Middle frontal gyrus (tissue), 1 donor: ENCODE measurements at regions not wholly inside any gene's neighbourhood (a gene's known extent, or its start where the extent isn't known, plus 50 kb on each side); places are given as distances from the start of the nearest gene placed in this dataset.

Experiments
- DNase-seq: peaks from one replicate; pipeline ENCODE4 v3.0.0-alpha.2; 2015; ENCODE audit warnings: low spot score; ENCODE audit errors: extremely low spot score

GRCh38 chr14:101226603-101227425, 323.3 kb upstream of the RTL1 start:
- no peak for DNase-seq

- no peak for DNase-seq
Observed at GRCh38 chr14:101227611-101228594, 324.4 kb upstream of the RTL1 start.

GRCh38 chr14:101228949-101229541, 325.5 kb upstream of the RTL1 start:
- DNase-seq, result no peak

- no peak for DNase-seq
Observed at GRCh38 chr14:101229666-101230065, 326.1 kb upstream of the RTL1 start.

GRCh38 chr14:101230161-101230850, 326.8 kb upstream of the RTL1 start:
- DNase-seq, result no peak

- DNase-seq, result no peak
Observed at GRCh38 chr14:101230851-101231550, 327.5 kb upstream of the RTL1 start.

- no peak for DNase-seq
Observed at GRCh38 chr14:101231828-101232227, 328.3 kb upstream of the RTL1 start.

GRCh38 chr14:101232340-101233020, 328.8 kb upstream of the DIO3 start:
- no peak for DNase-seq

- DNase-seq, result no peak
Observed at GRCh38 chr14:101233021-101233366, 328.3 kb upstream of the DIO3 start.

- no peak for DNase-seq
Observed at GRCh38 chr14:101233391-101233790, 327.9 kb upstream of the DIO3 start.

GRCh38 chr14:101233808-101234207, 327.5 kb upstream of the DIO3 start:
- DNase-seq, result no peak

GRCh38 chr14:101234244-101234937, 326.9 kb upstream of the DIO3 start:
- DNase-seq, result no peak

GRCh38 chr14:101234999-101235334, 326.3 kb upstream of the DIO3 start:
- DNase-seq, result no peak

- peak; percentile 16 for DNase-seq
Observed at GRCh38 chr14:101235335-101236103, 325.8 kb upstream of the DIO3 start.

GRCh38 chr14:101236496-101237251, 324.6 kb upstream of the DIO3 start:
- DNase-seq, result no peak

GRCh38 chr14:101237252-101237616, 324.1 kb upstream of the DIO3 start:
- no peak for DNase-seq

- DNase-seq, result no peak
Observed at GRCh38 chr14:101239065-101239464, 322.2 kb upstream of the DIO3 start.

GRCh38 chr14:101241147-101241546, 320.1 kb upstream of the DIO3 start:
- no peak for DNase-seq
